GM12878 (cell line): ENCODE measurements at regions not wholly inside any gene's neighbourhood (a gene's known extent, or its start where the extent isn't known, plus 50 kb on each side); places are given as distances from the start of the nearest gene placed in this dataset.

Experiments used
- ATAC-seq: fragments of 200-7000 bp; cut with Tn5 transposase; 3 replicates; pipeline ENCODE4 v1.9.1; 2020; ENCODE audit warnings: mild to moderate bottlenecking, moderate library complexity
- BruUV-seq: library from RNA; stranded (reverse); fragments of 400-500 nt; replicated peaks from 2 replicates; lab custom pipeline; 2021; lab: Mats Ljungman, UMichigan
- CTCF ChIA-PET: fragments of 300-600 bp; sonication (Branson Sonifier 250); formaldehyde crosslinking; extraction: SDS; loops from one replicate; lab custom pipeline; 2021; ENCODE audit warnings: inconsistent platforms; lab: Yijun Ruan, JAX
- POLR2A ChIA-PET: fragments of 350-600 bp; formaldehyde crosslinking; extraction: SDS; loops from one replicate; lab custom pipeline; 2021; ENCODE audit warnings: inconsistent platforms; lab: Charles Lee
- RAD21 ChIA-PET: fragments of 300-600 bp; sonication (Branson Sonifier 250); formaldehyde crosslinking; loops from one replicate; lab custom pipeline; 2023; ENCODE audit warnings: antibody characterized with exemption; ENCODE audit not compliant: unreplicated experiment; lab: Charles Lee
- SMC1A ChIA-PET: fragments of 300-600 bp; sonication (Branson Sonifier 250); formaldehyde crosslinking; loops from one replicate; lab custom pipeline; 2023; ENCODE audit not compliant: unreplicated experiment, uncharacterized antibody; lab: Charles Lee
- DNase-seq: peaks from one replicate; pipeline ENCODE4 v3.0.0-alpha.2; 2011; ENCODE audit warnings: low read depth, low spot score
- FAIRE-seq: peaks from 3 replicates; lab custom pipeline; 2011; peaks lifted over from hg19 to GRCh38; lab: Jason Lieb, UNC
- H2AFZ ChIP-seq: 2 replicates; pipeline ENCODE4 v1.6.0; 2011; ENCODE audit warnings: low read depth, low read length, control low read depth; ENCODE audit not compliant: control insufficient read depth
- H3K27ac ChIP-seq: 2 replicates; pipeline ENCODE4 v1.5.1; 2011; ENCODE audit warnings: control low read depth; ENCODE audit not compliant: control insufficient read depth, insufficient read depth
- H3K27me3 ChIP-seq, 2 experiments: replicated peaks in 1 of 2; 2 replicates each; pipeline versions ENCODE4 v1.6.0 to v1.6.1; 2011; ENCODE audit warnings: low read length in 1 of 2; ENCODE audit not compliant: control insufficient read depth in 2 of 2, insufficient read depth in 2 of 2
- H3K36me3 ChIP-seq, 2 experiments: 2 replicates each; pipeline ENCODE4 v1.5.1; 2011; ENCODE audit warnings: low read length in 1 of 2; ENCODE audit not compliant: control insufficient read depth in 2 of 2, insufficient read depth in 2 of 2
- H3K4me1 ChIP-seq: 2 replicates; pipeline ENCODE4 v1.6.1; 2011; ENCODE audit warnings: mild to moderate bottlenecking, low read length, moderate library complexity, mixed read lengths; ENCODE audit not compliant: control insufficient read depth, insufficient read depth
- H3K4me2 ChIP-seq: 2 replicates; pipeline ENCODE4 v1.6.0; 2011; ENCODE audit warnings: control low read depth; ENCODE audit not compliant: control insufficient read depth, insufficient read depth
- H3K4me3 ChIP-seq: fragments of 200-600 bp; sonication (generic); 2 replicates; pipeline ENCODE4 v1.5.1; 2016
- H3K79me2 ChIP-seq: 2 replicates; pipeline ENCODE4 v1.6.0; 2011; ENCODE audit warnings: low read length; ENCODE audit not compliant: control insufficient read depth, insufficient read depth
- H3K9ac ChIP-seq: 2 replicates; pipeline ENCODE4 v1.8.0; 2011; ENCODE audit warnings: low read length, control low read depth, mixed read lengths; ENCODE audit not compliant: control insufficient read depth, insufficient read depth
- H3K9me3 ChIP-seq: replicated peaks from 3 replicates; pipeline ENCODE4 v1.5.1; 2011; ENCODE audit warnings: mild to moderate bottlenecking, low read length; ENCODE audit not compliant: control insufficient read depth, insufficient read depth
- H4K20me1 ChIP-seq: 2 replicates; pipeline ENCODE4 v1.6.0; 2011; ENCODE audit not compliant: control insufficient read depth, insufficient read depth
- ATF7 ChIP-seq: fragments of 450-650 bp; IDR thresholded peaks from 2 replicates; pipeline ENCODE4 v1.6.1; 2016; ENCODE audit warnings: low read depth, mild to moderate bottlenecking
- CHD2 ChIP-seq: IDR thresholded peaks from 2 replicates; pipeline ENCODE4 v1.6.1; 2011; ENCODE audit warnings: low read depth, low read length, improper control_type of control experiment, borderline replicate concordance
- EZH2 ChIP-seq: IDR thresholded peaks from 2 replicates; pipeline ENCODE4 v1.6.1; 2012; ENCODE audit warnings: low read depth, mild to moderate bottlenecking, control low read depth, inconsistent platforms, low read length, borderline replicate concordance; ENCODE audit not compliant: control insufficient read depth
- MYC ChIP-seq: IDR thresholded peaks from 2 replicates; pipeline ENCODE4 v1.6.1; 2011; ENCODE audit warnings: mild to moderate bottlenecking, low read length, moderate library complexity, inconsistent platforms; ENCODE audit not compliant: insufficient read depth, insufficient replicate concordance, insufficient read length, severe bottlenecking
- NR2C2 ChIP-seq: IDR thresholded peaks from 2 replicates; pipeline ENCODE4 v1.6.1; 2011; ENCODE audit warnings: borderline replicate concordance, low read depth; ENCODE audit not compliant: control insufficient read depth, insufficient read length
- RAD21 ChIP-seq: IDR thresholded peaks from 2 replicates; pipeline ENCODE4 v1.6.1; 2011; ENCODE audit warnings: mild to moderate bottlenecking, low read depth, low read length, moderate library complexity; ENCODE audit not compliant: insufficient read depth
- SREBF1 ChIP-seq: IDR thresholded peaks from 2 replicates; pipeline ENCODE4 v1.6.1; 2012; ENCODE audit warnings: mild to moderate bottlenecking, low read length
- SUPT20H ChIP-seq: IDR thresholded peaks from 2 replicates; pipeline ENCODE4 v1.6.1; 2011; ENCODE audit warnings: low read depth, mild to moderate bottlenecking, low read length, moderate library complexity, borderline replicate concordance; ENCODE audit not compliant: control insufficient read depth
- ZNF217 ChIP-seq: fragments of 450-650 bp; IDR thresholded peaks from 2 replicates; pipeline ENCODE4 v1.6.1; 2017; ENCODE audit warnings: antibody characterized with exemption, mild to moderate bottlenecking
- ZNF384 ChIP-seq: IDR thresholded peaks from 2 replicates; pipeline ENCODE4 v1.6.1; 2012; ENCODE audit warnings: low read depth, mild to moderate bottlenecking, low read length, improper control_type of control experiment, borderline replicate concordance
- ZNF622 ChIP-seq: fragments of 450-650 bp; IDR thresholded peaks from 2 replicates; pipeline ENCODE4 v1.6.1; 2017; ENCODE audit warnings: mild to moderate bottlenecking, inconsistent platforms
- ZSCAN29 ChIP-seq: fragments of 450-650 bp; IDR thresholded peaks from 2 replicates; pipeline ENCODE4 v1.6.1; 2017; ENCODE audit warnings: mild to moderate bottlenecking, moderate library complexity
- WGBS: methylation state at CpG from one replicate; pipeline ENCODE4 v1.1.6; 2016; ENCODE audit warnings: low lambda C conversion rate; ENCODE audit not compliant: insufficient replicate concordance, insufficient coverage; ENCODE audit errors: missing lambda C conversion rate; 5-methylcytosine and 5-hydroxymethylcytosine counted together
- in situ Hi-C: fragments of 300-500 bp; cut with MboI; formaldehyde crosslinking; loops from 9 replicates; pipeline ENCODE4 v1.14.3; 2018; ENCODE audit warnings: mixed read lengths
- intact Hi-C: fragments of 100-400 bp; cut with micrococcal nuclease; formaldehyde crosslinking; loops from one replicate; pipeline ENCODE4 v1.14.2; 2022; ENCODE audit not compliant: unreplicated experiment
- TF ChIP-seq, protein P1 (sequence below): IDR thresholded peaks from 2 replicates; pipeline ENCODE4 v1.6.1; 2012; ENCODE audit warnings: low read depth, low read length, improper control_type of control experiment
- TF ChIP-seq, protein P2 (sequence below): IDR thresholded peaks from 2 replicates; pipeline ENCODE4 v1.6.1; 2011; ENCODE audit warnings: low read depth, low read length, improper control_type of control experiment, borderline replicate concordance
- TF ChIP-seq, protein P3 (sequence below): fragments of 450-650 bp; IDR thresholded peaks from 2 replicates; pipeline ENCODE4 v1.6.1; 2017; ENCODE audit warnings: antibody characterized with exemption, mild to moderate bottlenecking, moderate library complexity
- TF ChIP-seq, protein P4 (sequence below): fragments of 150-350 bp; IDR thresholded peaks from 2 replicates; pipeline ENCODE4 v1.6.1; 2014; ENCODE audit warnings: mild to moderate bottlenecking, low read depth, low read length

DNA sequence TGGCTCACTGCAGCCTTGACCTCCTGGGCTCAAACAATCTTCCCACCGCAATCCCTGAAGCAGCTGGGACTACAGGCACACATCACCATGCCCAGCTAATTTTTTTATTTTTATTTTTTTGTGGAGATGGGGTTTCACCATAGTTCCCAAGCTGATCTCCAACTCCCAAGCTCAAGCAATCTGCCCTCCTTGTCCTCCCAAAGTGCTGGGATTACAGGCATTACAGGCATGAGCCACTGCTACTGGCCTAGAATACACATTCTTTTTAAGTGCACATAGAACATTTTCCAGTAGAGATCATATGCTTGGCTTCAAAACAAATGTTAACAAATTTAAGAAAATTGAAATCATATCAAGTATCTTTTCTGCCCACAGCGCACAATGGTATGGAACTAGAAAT lies 176.8 kb upstream of the MARCKS start:
- Histone ChIP-seq H3K9me3 (no peaks in the 10 kb centered on the region), H3K4me1 (peaks cover 3% of the 10 kb centered on the region; the same call in 1 of the 2 replicates), H3K36me3 (no peaks in the 10 kb centered on the region), H3K9ac (no peak overlapping the region), H3K79me2 (no peaks in the 10 kb centered on the region)
- ChIA-PET SMC1A (interaction anchor here (0.6 to 1.4 kb wide), 3 partner anchors 9 to 199 kb away, joined by 3 to 4 read pairs (median 3); no protein-coding TSS in a partner anchor), CTCF (no interaction called here), RAD21 (no interaction called here)
- no peak for DNase-seq
- no TSS peak for BruUV-seq
- no peak for TF ChIP-seq SUPT20H
- no peak for TF ChIP-seq CHD2
- no peak for TF ChIP-seq ZNF217
- no peak for TF ChIP-seq ZNF622
- TF ChIP-seq, protein P1, sequence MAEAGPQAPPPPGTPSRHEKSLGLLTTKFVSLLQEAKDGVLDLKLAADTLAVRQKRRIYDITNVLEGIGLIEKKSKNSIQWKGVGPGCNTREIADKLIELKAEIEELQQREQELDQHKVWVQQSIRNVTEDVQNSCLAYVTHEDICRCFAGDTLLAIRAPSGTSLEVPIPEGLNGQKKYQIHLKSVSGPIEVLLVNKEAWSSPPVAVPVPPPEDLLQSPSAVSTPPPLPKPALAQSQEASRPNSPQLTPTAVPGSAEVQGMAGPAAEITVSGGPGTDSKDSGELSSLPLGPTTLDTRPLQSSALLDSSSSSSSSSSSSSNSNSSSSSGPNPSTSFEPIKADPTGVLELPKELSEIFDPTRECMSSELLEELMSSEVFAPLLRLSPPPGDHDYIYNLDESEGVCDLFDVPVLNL: no peak
- no peak for TF ChIP-seq ZNF384
- TF ChIP-seq, protein P2, sequence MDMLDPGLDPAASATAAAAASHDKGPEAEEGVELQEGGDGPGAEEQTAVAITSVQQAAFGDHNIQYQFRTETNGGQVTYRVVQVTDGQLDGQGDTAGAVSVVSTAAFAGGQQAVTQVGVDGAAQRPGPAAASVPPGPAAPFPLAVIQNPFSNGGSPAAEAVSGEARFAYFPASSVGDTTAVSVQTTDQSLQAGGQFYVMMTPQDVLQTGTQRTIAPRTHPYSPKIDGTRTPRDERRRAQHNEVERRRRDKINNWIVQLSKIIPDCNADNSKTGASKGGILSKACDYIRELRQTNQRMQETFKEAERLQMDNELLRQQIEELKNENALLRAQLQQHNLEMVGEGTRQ: no peak
- no peak for TF ChIP-seq EZH2
- no peak for TF ChIP-seq SREBF1
- no peak for TF ChIP-seq NR2C2
- TF ChIP-seq ATF7: no peak
- TF ChIP-seq, protein P3, sequence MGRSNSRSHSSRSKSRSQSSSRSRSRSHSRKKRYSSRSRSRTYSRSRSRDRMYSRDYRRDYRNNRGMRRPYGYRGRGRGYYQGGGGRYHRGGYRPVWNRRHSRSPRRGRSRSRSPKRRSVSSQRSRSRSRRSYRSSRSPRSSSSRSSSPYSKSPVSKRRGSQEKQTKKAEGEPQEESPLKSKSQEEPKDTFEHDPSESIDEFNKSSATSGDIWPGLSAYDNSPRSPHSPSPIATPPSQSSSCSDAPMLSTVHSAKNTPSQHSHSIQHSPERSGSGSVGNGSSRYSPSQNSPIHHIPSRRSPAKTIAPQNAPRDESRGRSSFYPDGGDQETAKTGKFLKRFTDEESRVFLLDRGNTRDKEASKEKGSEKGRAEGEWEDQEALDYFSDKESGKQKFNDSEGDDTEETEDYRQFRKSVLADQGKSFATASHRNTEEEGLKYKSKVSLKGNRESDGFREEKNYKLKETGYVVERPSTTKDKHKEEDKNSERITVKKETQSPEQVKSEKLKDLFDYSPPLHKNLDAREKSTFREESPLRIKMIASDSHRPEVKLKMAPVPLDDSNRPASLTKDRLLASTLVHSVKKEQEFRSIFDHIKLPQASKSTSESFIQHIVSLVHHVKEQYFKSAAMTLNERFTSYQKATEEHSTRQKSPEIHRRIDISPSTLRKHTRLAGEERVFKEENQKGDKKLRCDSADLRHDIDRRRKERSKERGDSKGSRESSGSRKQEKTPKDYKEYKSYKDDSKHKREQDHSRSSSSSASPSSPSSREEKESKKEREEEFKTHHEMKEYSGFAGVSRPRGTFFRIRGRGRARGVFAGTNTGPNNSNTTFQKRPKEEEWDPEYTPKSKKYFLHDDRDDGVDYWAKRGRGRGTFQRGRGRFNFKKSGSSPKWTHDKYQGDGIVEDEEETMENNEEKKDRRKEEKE: no peak
- no peak for TF ChIP-seq MYC
- TF ChIP-seq RAD21: no peak
- no peak for TF ChIP-seq ZSCAN29
- TF ChIP-seq, protein P4, sequence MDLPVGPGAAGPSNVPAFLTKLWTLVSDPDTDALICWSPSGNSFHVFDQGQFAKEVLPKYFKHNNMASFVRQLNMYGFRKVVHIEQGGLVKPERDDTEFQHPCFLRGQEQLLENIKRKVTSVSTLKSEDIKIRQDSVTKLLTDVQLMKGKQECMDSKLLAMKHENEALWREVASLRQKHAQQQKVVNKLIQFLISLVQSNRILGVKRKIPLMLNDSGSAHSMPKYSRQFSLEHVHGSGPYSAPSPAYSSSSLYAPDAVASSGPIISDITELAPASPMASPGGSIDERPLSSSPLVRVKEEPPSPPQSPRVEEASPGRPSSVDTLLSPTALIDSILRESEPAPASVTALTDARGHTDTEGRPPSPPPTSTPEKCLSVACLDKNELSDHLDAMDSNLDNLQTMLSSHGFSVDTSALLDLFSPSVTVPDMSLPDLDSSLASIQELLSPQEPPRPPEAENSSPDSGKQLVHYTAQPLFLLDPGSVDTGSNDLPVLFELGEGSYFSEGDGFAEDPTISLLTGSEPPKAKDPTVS: no peak
- TF ChIP-seq, all 136 proteins: peak for 0
- no peaks in the 10 kb centered on the region for H4K20me1 ChIP-seq
- no peaks in the 10 kb centered on the region for H3K27me3 ChIP-seq
- no peak overlapping the region for H3K27ac ChIP-seq
- WGBS: 100% methylated on average over 2 of the region's 2 CpGs
- H3K4me2 ChIP-seq: no peak overlapping the region
- intact Hi-C loops: no loop called here
- ATAC-seq (no peak), FAIRE-seq (no peak)
- in situ Hi-C loops: no loop called here
- no peak overlapping the region for H2AFZ ChIP-seq
- POLR2A ChIA-PET: interaction anchor here (0.6 to 0.7 kb wide), 2 partner anchors 17 to 153 kb away, joined by 3 to 6 read pairs; no protein-coding TSS in a partner anchor
- no peak overlapping the region for H3K4me3 ChIP-seq
